ENCODE measurements at regions not wholly inside any gene's neighbourhood (a gene's known extent, or its start where the extent isn't known, plus 50 kb on each side); places are given as distances from the start of the nearest gene placed in this dataset.
"Not testable (repeated sequence)": the region's sequence is repeated elsewhere in the genome, so short reads cannot be mapped to it uniquely, and the experiment has no call there.

- no peak for DNase-seq (ENCODE audit: low read depth in 2 of 2)
- no peak overlapping the region for H3K4me3 ChIP-seq (replicated peaks in 1 of 2; ENCODE audit: low read depth in 2 of 2, low read length in 2 of 2)
- TF ChIP-seq CTCF (IDR thresholded peaks at IDR 0.05; ENCODE audit: low read depth, low read length) = no peak
These were observed 284.9 kb downstream of the C1D start for GRCh38 chr2:67777836-67778429.

DNA sequence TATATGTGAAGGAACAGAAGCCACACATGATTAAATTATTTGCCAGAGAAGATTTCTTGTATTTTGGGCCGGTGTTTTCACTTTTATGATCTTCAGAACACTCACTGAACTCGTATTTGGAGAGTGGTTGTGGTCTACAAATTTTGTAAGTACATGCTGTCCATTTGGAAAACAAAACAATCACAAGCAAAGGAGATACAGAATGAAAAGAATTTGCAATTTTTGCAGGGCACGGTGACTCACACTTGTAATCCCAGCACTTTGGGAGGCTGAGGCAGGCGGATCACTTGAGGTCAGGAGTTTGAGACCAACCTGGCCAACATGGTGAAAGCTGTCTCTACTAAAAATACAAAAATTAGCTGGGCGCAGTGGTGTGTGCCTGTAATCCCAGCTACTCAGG lies 282.0 kb downstream of the C1D start:
- peak; percentile 26 to 52 for DNase-seq (ENCODE audit: low read depth in 2 of 2)
- not testable (repeated sequence) for H3K4me3 ChIP-seq (replicated peaks in 1 of 2; ENCODE audit: low read depth in 2 of 2, low read length in 2 of 2)

DNA sequence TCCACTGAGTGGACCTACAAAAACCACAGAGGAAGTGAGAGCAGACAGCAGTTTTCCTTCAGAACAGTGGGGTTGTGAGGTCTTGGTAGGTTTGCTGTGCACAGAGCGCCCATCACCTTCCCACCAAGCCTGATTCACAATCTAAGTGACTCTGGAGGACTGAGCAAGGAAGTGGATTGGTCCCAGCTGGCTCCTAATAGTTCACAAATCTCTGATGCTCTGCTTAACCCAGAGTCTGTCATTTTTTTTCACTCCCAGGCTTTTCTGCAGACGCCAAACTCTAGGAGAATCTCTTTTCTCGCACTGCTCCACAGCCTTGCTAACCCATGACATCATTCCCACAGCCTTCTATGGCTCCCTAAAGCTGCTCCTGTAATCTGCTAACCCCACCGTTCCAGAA lies 280.4 kb downstream of the C1D start:
- peak; percentile 28 to 36 for DNase-seq (ENCODE audit: low read depth in 2 of 2)

DNA sequence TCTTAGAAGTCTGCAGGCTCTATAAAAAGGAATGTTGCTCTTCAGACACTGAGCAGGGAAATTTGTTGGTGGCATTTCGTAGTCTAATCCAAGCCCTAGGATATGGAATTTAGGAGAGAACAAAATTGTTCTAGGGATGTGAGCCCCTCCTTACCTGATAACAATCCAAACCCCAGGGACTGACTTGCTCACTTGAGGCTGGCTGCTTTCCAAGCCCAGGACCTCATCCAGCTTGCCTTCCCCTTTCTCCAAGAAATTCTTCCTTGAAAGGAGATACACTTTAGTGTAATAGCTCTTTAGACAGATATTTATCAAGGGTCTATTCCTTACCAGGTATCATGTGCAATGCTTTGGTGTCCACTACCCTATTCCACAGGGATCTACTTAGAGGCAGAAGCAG lies 279.8 kb downstream of the C1D start:
- DNase-seq (ENCODE audit: low read depth in 2 of 2) = peak in 1 of 2 donors; percentile 19
- no peak overlapping the region for H3K4me3 ChIP-seq (replicated peaks in 1 of 2; ENCODE audit: low read depth in 2 of 2, low read length in 2 of 2)
- no peak for TF ChIP-seq CTCF (IDR thresholded peaks at IDR 0.05; ENCODE audit: low read depth, low read length)

More for the DNA sequence above, 280.4 kb downstream of the C1D start:
- TF ChIP-seq CTCF (IDR thresholded peaks at IDR 0.05; ENCODE audit: low read depth, low read length) = no peak
- H3K4me3 ChIP-seq (replicated peaks in 1 of 2; ENCODE audit: low read depth in 2 of 2, low read length in 2 of 2) = no peak overlapping the region

- peak; percentile 36 to 52 for DNase-seq (ENCODE audit: low read depth in 2 of 2)
- no peak for TF ChIP-seq CTCF (IDR thresholded peaks at IDR 0.05; ENCODE audit: low read depth, low read length)
- H3K4me3 ChIP-seq (replicated peaks in 1 of 2; ENCODE audit: low read depth in 2 of 2, low read length in 2 of 2) = no peak overlapping the region
These were observed 272.2 kb downstream of the C1D start for GRCh38 chr2:67790622-67791021.

DNA sequence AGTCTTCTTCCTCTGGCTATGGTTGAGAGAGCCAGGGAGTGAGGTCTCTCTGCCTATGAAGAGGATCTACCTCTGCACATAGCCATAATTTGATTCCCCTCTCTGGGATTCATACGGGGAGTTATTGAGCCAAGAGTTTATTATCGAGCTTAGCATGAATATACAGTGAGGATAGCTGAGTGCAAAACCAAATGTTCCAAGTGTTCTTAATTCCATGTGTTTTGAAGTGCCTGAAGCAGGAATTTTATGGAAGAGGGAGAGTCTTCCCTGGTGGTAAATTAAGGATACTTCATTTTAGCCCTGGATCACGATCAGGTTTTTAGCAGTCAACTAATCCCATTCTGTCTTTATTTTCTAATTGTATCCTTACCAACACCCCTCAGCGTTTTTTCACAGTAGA lies 270.6 kb downstream of the C1D start:
- H3K4me3 ChIP-seq (replicated peaks in 1 of 2; ENCODE audit: low read depth in 2 of 2, low read length in 2 of 2) = no peak overlapping the region
- DNase-seq (ENCODE audit: low read depth in 2 of 2) = no peak
- TF ChIP-seq CTCF (IDR thresholded peaks at IDR 0.05; ENCODE audit: low read depth, low read length) = no peak

DNA sequence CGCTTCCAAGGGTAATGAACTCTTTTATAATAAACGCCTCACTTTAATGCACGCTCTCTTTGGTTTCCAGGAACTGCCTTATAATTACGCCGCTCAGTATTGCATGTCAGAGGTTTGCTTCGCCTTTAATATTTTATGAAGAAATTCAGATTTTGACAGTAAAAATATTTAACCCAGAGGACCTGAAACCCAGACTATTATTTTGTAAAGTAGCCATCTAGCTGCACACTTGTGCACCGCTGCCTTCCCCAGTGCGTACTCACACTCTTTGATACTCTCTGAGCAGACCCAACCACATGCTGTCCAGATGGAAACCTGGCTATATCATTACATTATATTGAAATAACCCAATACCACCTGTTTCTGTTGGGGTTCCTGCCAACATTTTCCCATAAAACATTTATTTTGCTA lies 270.1 kb downstream of the C1D start:
- no peak overlapping the region for H3K4me3 ChIP-seq (replicated peaks in 1 of 2; ENCODE audit: low read depth in 2 of 2, low read length in 2 of 2)
- DNase-seq (ENCODE audit: low read depth in 2 of 2) = no peak
- TF ChIP-seq CTCF (IDR thresholded peaks at IDR 0.05; ENCODE audit: low read depth, low read length) = no peak

All from cardiac fibroblast (primary cell).